ENCODE measurements at regions not wholly inside any gene's neighbourhood (a gene's known extent, or its start where the extent isn't known, plus 50 kb on each side); places are given as distances from the start of the nearest gene placed in this dataset.
"Not testable (repeated sequence)": the region's sequence is repeated elsewhere in the genome, so short reads cannot be mapped to it uniquely, and the experiment has no call there.

DNA sequence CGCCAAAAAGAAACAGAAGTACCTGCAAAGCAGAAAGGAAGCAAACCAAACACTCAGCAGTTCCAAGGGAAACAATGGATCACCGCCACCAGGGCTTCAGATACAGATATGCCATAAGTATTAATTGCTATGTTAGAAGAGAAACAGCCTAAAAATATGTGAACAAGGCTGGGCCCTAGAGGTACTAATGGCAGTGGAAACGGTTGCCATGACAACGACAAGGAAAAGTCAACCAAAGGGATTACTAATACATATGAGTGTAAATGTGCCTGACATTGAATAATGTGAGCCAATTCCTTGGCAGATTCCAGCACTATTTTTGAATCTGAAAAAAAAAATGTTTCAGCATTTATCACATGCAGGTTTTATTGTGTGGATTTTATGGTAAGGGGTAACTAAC lies 75.0 kb downstream of the CAVIN4 start:
- Histone ChIP-seq H3K79me2 (ENCODE audit: insufficient read depth, low read length) (no peaks in the 10 kb centered on the region), H3K4me3 (ENCODE audit: insufficient read depth, low read length, poor library complexity, severe bottlenecking) (no peak overlapping the region), H4K20me1 (ENCODE audit: low read depth, low read length) (no peaks in the 10 kb centered on the region), H3K9ac (ENCODE audit: low read length) (no peak overlapping the region), H3F3A (ENCODE audit: insufficient read depth) (no peaks in the 10 kb centered on the region), H3K36me3 (ENCODE audit: low read length) (no peaks in the 10 kb centered on the region), H2AFZ (ENCODE audit: low read depth, low read length, severe bottlenecking) (no peak overlapping the region), H3K27me3 (ENCODE audit: low read length) (no peaks in the 10 kb centered on the region), H3K4me2 (ENCODE audit: low read depth, low read length, poor library complexity, severe bottlenecking) (no peak overlapping the region), H3K27ac (ENCODE audit: low read depth, low read length) (no peak overlapping the region), H3K9me3 (ENCODE audit: insufficient read depth, low read length) (peaks cover 4% of the 10 kb centered on the region; the same call in 1 of the 2 replicates), H3K9me2 (replicated peaks; ENCODE audit: insufficient read depth, low read length) (no peaks in the 10 kb centered on the region)
- TF ChIP-seq, protein P1, sequence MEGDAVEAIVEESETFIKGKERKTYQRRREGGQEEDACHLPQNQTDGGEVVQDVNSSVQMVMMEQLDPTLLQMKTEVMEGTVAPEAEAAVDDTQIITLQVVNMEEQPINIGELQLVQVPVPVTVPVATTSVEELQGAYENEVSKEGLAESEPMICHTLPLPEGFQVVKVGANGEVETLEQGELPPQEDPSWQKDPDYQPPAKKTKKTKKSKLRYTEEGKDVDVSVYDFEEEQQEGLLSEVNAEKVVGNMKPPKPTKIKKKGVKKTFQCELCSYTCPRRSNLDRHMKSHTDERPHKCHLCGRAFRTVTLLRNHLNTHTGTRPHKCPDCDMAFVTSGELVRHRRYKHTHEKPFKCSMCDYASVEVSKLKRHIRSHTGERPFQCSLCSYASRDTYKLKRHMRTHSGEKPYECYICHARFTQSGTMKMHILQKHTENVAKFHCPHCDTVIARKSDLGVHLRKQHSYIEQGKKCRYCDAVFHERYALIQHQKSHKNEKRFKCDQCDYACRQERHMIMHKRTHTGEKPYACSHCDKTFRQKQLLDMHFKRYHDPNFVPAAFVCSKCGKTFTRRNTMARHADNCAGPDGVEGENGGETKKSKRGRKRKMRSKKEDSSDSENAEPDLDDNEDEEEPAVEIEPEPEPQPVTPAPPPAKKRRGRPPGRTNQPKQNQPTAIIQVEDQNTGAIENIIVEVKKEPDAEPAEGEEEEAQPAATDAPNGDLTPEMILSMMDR (IDR thresholded peaks at IDR 0.05; ENCODE audit: insufficient read depth, low read length, poor library complexity, severe bottlenecking), result no peak
- TF ChIP-seq EZH2phosphoT487 (conservative IDR thresholded peaks at IDR 0.05; ENCODE audit: low read length), result no peak

GRCh38 chr9:100653643-100654334 lies 75.9 kb downstream of the CAVIN4 start:
- Histone ChIP-seq H3K9me2 (replicated peaks; ENCODE audit: insufficient read depth, low read length) (no peaks in the 10 kb centered on the region), H3K9me3 (ENCODE audit: insufficient read depth, low read length) (peaks cover 4% of the 10 kb centered on the region; the same call in 1 of the 2 replicates), H3K9ac (ENCODE audit: low read length) (no peak overlapping the region), H3K79me2 (ENCODE audit: insufficient read depth, low read length) (no peaks in the 10 kb centered on the region), H2AFZ (ENCODE audit: low read depth, low read length, severe bottlenecking) (no peak overlapping the region), H3F3A (ENCODE audit: insufficient read depth) (no peaks in the 10 kb centered on the region), H4K20me1 (ENCODE audit: low read depth, low read length) (no peaks in the 10 kb centered on the region), H3K4me3 (ENCODE audit: insufficient read depth, low read length, poor library complexity, severe bottlenecking) (no peak overlapping the region), H3K36me3 (ENCODE audit: low read length) (no peaks in the 10 kb centered on the region), H3K4me2 (ENCODE audit: low read depth, low read length, poor library complexity, severe bottlenecking) (no peak overlapping the region), H3K27me3 (ENCODE audit: low read length) (no peaks in the 10 kb centered on the region), H3K27ac (ENCODE audit: low read depth, low read length) (no peak overlapping the region)
- TF ChIP-seq, protein P1 (IDR thresholded peaks at IDR 0.05; ENCODE audit: insufficient read depth, low read length, poor library complexity, severe bottlenecking), result no peak
- TF ChIP-seq EZH2phosphoT487 (conservative IDR thresholded peaks at IDR 0.05; ENCODE audit: low read length), result no peak

- not testable (repeated sequence) for H3K36me3 ChIP-seq (ENCODE audit: low read length); H3K9me3 ChIP-seq (ENCODE audit: insufficient read depth, low read length); H3K27me3 ChIP-seq (ENCODE audit: low read length); H3K9ac ChIP-seq (ENCODE audit: low read length); H3K79me2 ChIP-seq (ENCODE audit: insufficient read depth, low read length); H3F3A ChIP-seq (ENCODE audit: insufficient read depth); H3K4me3 ChIP-seq (ENCODE audit: insufficient read depth, low read length, poor library complexity, severe bottlenecking); H3K4me2 ChIP-seq (ENCODE audit: low read depth, low read length, poor library complexity, severe bottlenecking); H4K20me1 ChIP-seq (ENCODE audit: low read depth, low read length); H2AFZ ChIP-seq (ENCODE audit: low read depth, low read length, severe bottlenecking); H3K9me2 ChIP-seq (replicated peaks; ENCODE audit: insufficient read depth, low read length); H3K27ac ChIP-seq (ENCODE audit: low read depth, low read length)
These were observed 79.0 kb downstream of the CAVIN4 start for GRCh38 chr9:100656851-100657250.

GRCh38 chr9:100661668-100662067 lies 83.8 kb downstream of the CAVIN4 start:
- TF ChIP-seq, protein P1 (IDR thresholded peaks at IDR 0.05; ENCODE audit: insufficient read depth, low read length, poor library complexity, severe bottlenecking), result no peak
- TF ChIP-seq EZH2phosphoT487 (conservative IDR thresholded peaks at IDR 0.05; ENCODE audit: low read length), result no peak
- Histone ChIP-seq H3K79me2 (ENCODE audit: insufficient read depth, low read length) (no peaks in the 10 kb centered on the region), H3K4me2 (ENCODE audit: low read depth, low read length, poor library complexity, severe bottlenecking) (no peak overlapping the region), H3K27ac (ENCODE audit: low read depth, low read length) (no peak overlapping the region), H3K4me3 (ENCODE audit: insufficient read depth, low read length, poor library complexity, severe bottlenecking) (no peak overlapping the region), H4K20me1 (ENCODE audit: low read depth, low read length) (no peaks in the 10 kb centered on the region), H3K36me3 (ENCODE audit: low read length) (no peaks in the 10 kb centered on the region), H3K9me2 (replicated peaks; ENCODE audit: insufficient read depth, low read length) (no peaks in the 10 kb centered on the region), H3K9me3 (ENCODE audit: insufficient read depth, low read length) (peaks cover 4% of the 10 kb centered on the region; the same call in 1 of the 2 replicates), H3F3A (ENCODE audit: insufficient read depth) (no peaks in the 10 kb centered on the region), H2AFZ (ENCODE audit: low read depth, low read length, severe bottlenecking) (no peak overlapping the region), H3K27me3 (ENCODE audit: low read length) (no peaks in the 10 kb centered on the region), H3K9ac (ENCODE audit: low read length) (no peak overlapping the region)

Data from SU-DHL-6 (cell line).